ENCODE measurements at regions not wholly inside any gene's neighbourhood (a gene's known extent, or its start where the extent isn't known, plus 50 kb on each side); places are given as distances from the start of the nearest gene placed in this dataset.
"Not testable (repeated sequence)": the region's sequence is repeated elsewhere in the genome, so short reads cannot be mapped to it uniquely, and the experiment has no call there.

GRCh38 chr6:26749759-26750126 is 90.2 kb upstream of the ZNF322 start:
- not testable (repeated sequence) for TF ChIP-seq POLR2AphosphoS5 (IDR thresholded peaks at IDR 0.05; ENCODE audit: low read depth, low read length); POLR2A (IDR thresholded peaks at IDR 0.05; ENCODE audit: low read depth, low read length); TAF1 (IDR thresholded peaks at IDR 0.05; ENCODE audit: borderline replicate concordance, low read depth, low read length)

Data from GM12892 (cell line).